Caki2 (cell line): ENCODE measurements at regions not wholly inside any gene's neighbourhood (a gene's known extent, or its start where the extent isn't known, plus 50 kb on each side); places are given as distances from the start of the nearest gene placed in this dataset.

Source experiments
- DNase-seq: peaks from one replicate; pipeline ENCODE4 v3.0.0-alpha.2; 2015; ENCODE audit warnings: low read depth
- in situ Hi-C: cut with HindIII; loops from 2 replicates; pipeline ENCODE4 v1.10.0; 2016; ENCODE audit warnings: low sequenced_read_pairs, low pct_unique_long_range_greater_than_20kb, mixed read lengths

GRCh38 chr7:21357151-21358097 lies 70.5 kb upstream of the SP4 start:
- in situ Hi-C loops, result no loop called here
- DNase-seq, result no peak

GRCh38 chr7:21358648-21359047 lies 69.2 kb upstream of the SP4 start:
- no peak for DNase-seq
- in situ Hi-C loops, result no loop called here

- in situ Hi-C loops, result no loop called here
These were observed 68.7 kb upstream of the SP4 start for GRCh38 chr7:21359163-21359562.

GRCh38 chr7:21361413-21362125 lies 66.3 kb upstream of the SP4 start:
- DNase-seq, result no peak
- in situ Hi-C loops, result no loop called here

More at GRCh38 chr7:21359163-21359562, 68.7 kb upstream of the SP4 start:
- DNase-seq, result no peak

- in situ Hi-C loops, result no loop called here
- no peak for DNase-seq
These were observed 63.0 kb upstream of the SP4 start for GRCh38 chr7:21364801-21365271.

GRCh38 chr7:21365866-21366624 lies 61.8 kb upstream of the SP4 start:
- peak; percentile 40 for DNase-seq

GRCh38 chr7:21367081-21367480 lies 60.8 kb upstream of the SP4 start:
- in situ Hi-C loops, result no loop called here
- peak; percentile 14 for DNase-seq

More at GRCh38 chr7:21365866-21366624, 61.8 kb upstream of the SP4 start:
- in situ Hi-C loops, result no loop called here

- in situ Hi-C loops, result no loop called here
- no peak for DNase-seq
These were observed 60.3 kb upstream of the SP4 start for GRCh38 chr7:21367537-21367936.

- in situ Hi-C loops, result no loop called here
These were observed 59.6 kb upstream of the SP4 start for GRCh38 chr7:21368317-21368716.

GRCh38 chr7:21370283-21370982 lies 57.5 kb upstream of the SP4 start:
- DNase-seq, result no peak
- in situ Hi-C loops, result no loop called here

More at GRCh38 chr7:21368317-21368716, 59.6 kb upstream of the SP4 start:
- DNase-seq, result no peak

- DNase-seq, result no peak
- in situ Hi-C loops, result no loop called here
These were observed 56.5 kb upstream of the SP4 start for GRCh38 chr7:21371360-21371759.

GRCh38 chr7:21373031-21373430 lies 54.9 kb upstream of the SP4 start:
- in situ Hi-C loops, result no loop called here
- no peak for DNase-seq

GRCh38 chr7:21374134-21374533 lies 53.7 kb upstream of the SP4 start:
- DNase-seq, result no peak
- in situ Hi-C loops, result no loop called here

- no peak for DNase-seq
- in situ Hi-C loops, result no loop called here
These were observed 50.3 kb upstream of the SP4 start for GRCh38 chr7:21377545-21377944.
